Hepatocyte (in vitro differentiated cells): ENCODE measurements at regions not wholly inside any gene's neighbourhood (a gene's known extent, or its start where the extent isn't known, plus 50 kb on each side); places are given as distances from the start of the nearest gene placed in this dataset.

Experiments
- DNase-seq: peaks from one replicate; pipeline ENCODE4 v3.0.0-alpha.2; 2016; ENCODE audit warnings: low spot score
- H2AFZ ChIP-seq: fragments of 200-600 bp; sonication (generic); 2 replicates; pipeline ENCODE4 v1.6.0; 2016; ENCODE audit warnings: antibody characterized with exemption, mild to moderate bottlenecking
- H3K27ac ChIP-seq: fragments of 200-600 bp; sonication (generic); 2 replicates; pipeline ENCODE4 v1.5.1; 2016; ENCODE audit warnings: mild to moderate bottlenecking
- H3K27me3 ChIP-seq: fragments of 200-600 bp; sonication (generic); 2 replicates; pipeline ENCODE4 v1.6.1; 2016
- H3K36me3 ChIP-seq: fragments of 200-600 bp; sonication (generic); replicated peaks from 2 replicates; pipeline ENCODE4 v1.5.1; 2016; ENCODE audit warnings: low read depth; ENCODE audit not compliant: insufficient read depth
- H3K4me1 ChIP-seq: fragments of 200-600 bp; sonication (generic); 2 replicates; pipeline ENCODE4 v1.5.1; 2016; ENCODE audit warnings: mild to moderate bottlenecking, moderate library complexity; ENCODE audit not compliant: insufficient read depth
- H3K4me2 ChIP-seq: fragments of 200-600 bp; sonication (generic); 2 replicates; pipeline ENCODE4 v1.6.0; 2016
- H3K4me3 ChIP-seq: fragments of 200-600 bp; sonication (generic); 2 replicates; pipeline ENCODE4 v1.5.1; 2016; ENCODE audit warnings: mild to moderate bottlenecking
- H3K79me2 ChIP-seq: fragments of 200-600 bp; sonication (generic); 2 replicates; pipeline ENCODE4 v1.6.0; 2017; ENCODE audit warnings: mild to moderate bottlenecking
- H3K9me2 ChIP-seq: fragments of 200-600 bp; sonication (generic); replicated peaks from 2 replicates; pipeline ENCODE4 v1.6.0; 2017; ENCODE audit warnings: mild to moderate bottlenecking; ENCODE audit not compliant: insufficient read depth
- H3K9me3 ChIP-seq: fragments of 200-600 bp; sonication (generic); 2 replicates; pipeline ENCODE4 v1.5.1; 2016; ENCODE audit warnings: low read depth, mild to moderate bottlenecking
- H4K20me1 ChIP-seq: fragments of 200-600 bp; sonication (generic); 2 replicates; pipeline ENCODE4 v1.6.0; 2016; ENCODE audit warnings: mild to moderate bottlenecking; ENCODE audit not compliant: insufficient read depth, poor library complexity, severe bottlenecking
- CTCF ChIP-seq: fragments of 200-600 bp; sonication (generic); IDR thresholded peaks from 2 replicates; pipeline ENCODE4 v1.5.1; 2016; ENCODE audit warnings: antibody characterized with exemption, mild to moderate bottlenecking; ENCODE audit not compliant: poor library complexity
- EZH2 ChIP-seq: fragments of 200-600 bp; sonication (generic); IDR thresholded peaks from 2 replicates; pipeline ENCODE4 v1.6.1; 2016; ENCODE audit warnings: antibody characterized with exemption, mild to moderate bottlenecking, borderline replicate concordance
- EZH2phosphoT487 ChIP-seq: fragments of 200-600 bp; sonication (generic); IDR thresholded peaks from one replicate; pipeline ENCODE4 v1.6.1; 2018; ENCODE audit warnings: antibody characterized with exemption, mild to moderate bottlenecking, low read depth, moderate library complexity; ENCODE audit not compliant: unreplicated experiment, severe bottlenecking
- WGBS: methylation state at CpG from one replicate; pipeline ENCODE4 v1.1.6; 2016; ENCODE audit warnings: low lambda C conversion rate; ENCODE audit errors: missing lambda C conversion rate; 5-methylcytosine and 5-hydroxymethylcytosine counted together

- peaks cover 3% of the 10 kb centered on the region for H3K9me3 ChIP-seq
- H4K20me1 ChIP-seq = no peaks in the 10 kb centered on the region
- H3K4me3 ChIP-seq = no peak overlapping the region
- no peak overlapping the region for H3K27ac ChIP-seq
- no peak for DNase-seq
- WGBS = 78% methylated on average over 3 of the region's 3 CpGs
- no peak overlapping the region for H3K4me2 ChIP-seq
- TF ChIP-seq EZH2 (no peak), EZH2phosphoT487 (no peak)
- no peaks in the 10 kb centered on the region for H3K27me3 ChIP-seq
- no peaks in the 10 kb centered on the region for H3K79me2 ChIP-seq
- H2AFZ ChIP-seq = no peak overlapping the region
- H3K9me2 ChIP-seq = no peaks in the 10 kb centered on the region
- no peaks in the 10 kb centered on the region for H3K4me1 ChIP-seq
- no peaks in the 10 kb centered on the region for H3K36me3 ChIP-seq
These were observed 601.1 kb upstream of the PIK3C3 start for GRCh38 chr18:41353777-41354528.

GRCh38 chr18:41351430-41351829 is 603.6 kb upstream of the PIK3C3 start:
- H3K27ac ChIP-seq = no peak overlapping the region
- no peaks in the 10 kb centered on the region for H3K9me3 ChIP-seq
- H3K4me1 ChIP-seq = no peaks in the 10 kb centered on the region
- H3K79me2 ChIP-seq = no peaks in the 10 kb centered on the region
- no peak for DNase-seq
- TF ChIP-seq CTCF (no peak), EZH2phosphoT487 (no peak), EZH2 (no peak)
- H3K4me3 ChIP-seq = no peak overlapping the region
- H4K20me1 ChIP-seq = no peaks in the 10 kb centered on the region
- 84% methylated on average over 3 of the region's 3 CpGs for WGBS
- no peaks in the 10 kb centered on the region for H3K9me2 ChIP-seq
- H2AFZ ChIP-seq = no peak overlapping the region
- H3K4me2 ChIP-seq = no peak overlapping the region
- no peaks in the 10 kb centered on the region for H3K36me3 ChIP-seq
- H3K27me3 ChIP-seq = no peaks in the 10 kb centered on the region

GRCh38 chr18:41347057-41347456 is 608.0 kb upstream of the PIK3C3 start:
- no peak for DNase-seq
- 85% methylated on average over 3 of the region's 3 CpGs for WGBS
- Histone ChIP-seq H3K36me3 (no peaks in the 10 kb centered on the region), H3K27me3 (no peaks in the 10 kb centered on the region), H4K20me1 (no peaks in the 10 kb centered on the region), H3K27ac (no peak overlapping the region), H3K4me1 (no peaks in the 10 kb centered on the region), H3K4me3 (no peak overlapping the region), H2AFZ (no peak overlapping the region), H3K4me2 (no peak overlapping the region), H3K9me3 (no peaks in the 10 kb centered on the region), H3K9me2 (no peaks in the 10 kb centered on the region), H3K79me2 (no peaks in the 10 kb centered on the region)
- TF ChIP-seq EZH2phosphoT487 = no peak
- no peak for TF ChIP-seq CTCF
- TF ChIP-seq EZH2 = no peak

GRCh38 chr18:41343808-41344207 is 611.2 kb upstream of the PIK3C3 start:
- H3K4me3 ChIP-seq = no peak overlapping the region
- WGBS = 85% methylated on average over 4 of the region's 4 CpGs
- H3K9me3 ChIP-seq = no peaks in the 10 kb centered on the region
- TF ChIP-seq EZH2 (no peak), CTCF (no peak), EZH2phosphoT487 (no peak)
- H4K20me1 ChIP-seq = no peaks in the 10 kb centered on the region
- H3K4me1 ChIP-seq = no peaks in the 10 kb centered on the region
- H3K9me2 ChIP-seq = no peaks in the 10 kb centered on the region
- no peaks in the 10 kb centered on the region for H3K27me3 ChIP-seq
- H3K4me2 ChIP-seq = no peak overlapping the region
- H3K79me2 ChIP-seq = no peaks in the 10 kb centered on the region
- H2AFZ ChIP-seq = no peak overlapping the region
- DNase-seq = no peak
- no peaks in the 10 kb centered on the region for H3K36me3 ChIP-seq
- no peak overlapping the region for H3K27ac ChIP-seq
